ENCODE measurements at regions not wholly inside any gene's neighbourhood (a gene's known extent, or its start where the extent isn't known, plus 50 kb on each side); places are given as distances from the start of the nearest gene placed in this dataset.

DNA sequence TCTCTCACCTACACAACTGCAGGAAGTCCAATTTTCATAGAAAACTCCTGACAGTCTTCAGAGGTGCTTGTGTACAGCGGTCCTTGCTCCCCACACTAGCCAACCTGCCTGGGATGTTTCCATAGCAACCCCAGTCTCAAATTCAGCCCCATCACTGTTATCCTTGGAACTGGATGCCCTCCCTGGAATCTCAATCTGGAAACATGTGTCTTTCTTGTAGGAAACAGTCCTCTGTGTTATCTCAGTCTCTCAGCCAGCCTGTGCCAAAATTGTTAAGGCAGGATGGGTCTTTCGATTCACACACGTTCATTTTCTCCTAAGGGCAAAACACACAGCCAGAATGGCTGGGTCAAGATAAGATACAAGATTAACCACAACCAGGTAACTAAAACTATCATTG is 295.5 kb upstream of the RND3 start:
- ChIA-PET CTCF (no interaction called here), POLR2A (no interaction called here), RAD21 (ENCODE audit: low non-redundant PET in 1 of 2, low total read pairs in 2 of 2, uncharacterized antibody in 2 of 2, unreplicated experiment in 2 of 2) (no interaction called here)
- H2AFZ ChIP-seq (ENCODE audit: low read depth, low read length, poor library complexity, severe bottlenecking) = no peak overlapping the region
- no peak overlapping the region for H3K9ac ChIP-seq (ENCODE audit: low read length)
- no peaks in the 10 kb centered on the region for H3K36me3 ChIP-seq (ENCODE audit: control insufficient read depth in 1 of 2, insufficient read depth in 2 of 2, low read length in 2 of 2)
- intact Hi-C loops (cut with micrococcal nuclease) = no loop called here
- no peak overlapping the region for H3K4me3 ChIP-seq (replicated peaks in 1 of 2; ENCODE audit: low read depth in 1 of 2, low read length in 2 of 2)
- TF ChIP-seq TCF7L2 (IDR thresholded peaks at IDR 0.05; ENCODE audit: borderline replicate concordance, extremely low read depth, insufficient read depth, insufficient read length) = no peak
- no peak for TF ChIP-seq ATF3 (IDR thresholded peaks at IDR 0.05)
- no peak for TF ChIP-seq EGR1 (IDR thresholded peaks at IDR 0.05; ENCODE audit: low read depth)
- no peak for TF ChIP-seq ZFX (IDR thresholded peaks at IDR 0.05)
- no peak for TF ChIP-seq EZH2phosphoT487 (IDR thresholded peaks at IDR 0.05; ENCODE audit: borderline replicate concordance)
- TF ChIP-seq POLR2A (IDR thresholded peaks at IDR 0.05; ENCODE audit: borderline replicate concordance, extremely low read depth, insufficient read depth, insufficient read length) = no peak
- TF ChIP-seq REST (IDR thresholded peaks at IDR 0.05; ENCODE audit: low read depth) = no peak
- TF ChIP-seq SRF (IDR thresholded peaks at IDR 0.05; ENCODE audit: low read depth) = no peak
- no peak for TF ChIP-seq SP1 (IDR thresholded peaks at IDR 0.05; ENCODE audit: low read depth)
- no peak for TF ChIP-seq JUND (IDR thresholded peaks at IDR 0.05)
- TF ChIP-seq CTCF (IDR thresholded peaks at IDR 0.05 in 2 of 3, conservative IDR thresholded peaks at IDR 0.05 in 1 of 3; ENCODE audit: borderline replicate concordance in 1 of 3, insufficient read depth in 1 of 3, low read depth in 2 of 3, low read length in 2 of 3) = no peak
- no peak overlapping the region for H3K27ac ChIP-seq (ENCODE audit: low read depth, low read length)
- H3K9me3 ChIP-seq (ENCODE audit: control insufficient read depth in 1 of 2, insufficient read depth in 1 of 2, low read depth in 1 of 2, low read length in 2 of 2) = no peaks in the 10 kb centered on the region
- no peaks in the 10 kb centered on the region for H3K27me3 ChIP-seq (ENCODE audit: insufficient read depth, low read length)
- no peaks in the 10 kb centered on the region for H3K79me2 ChIP-seq (ENCODE audit: insufficient read depth, low read length)
- BruUV-seq (replicated peaks) = no TSS peak
- H3K4me2 ChIP-seq (ENCODE audit: low read length) = no peak overlapping the region
- ATAC-seq (no peak), DNase-seq (ENCODE audit: low read depth, low spot score) (no peak)
- H3K9me2 ChIP-seq (ENCODE audit: insufficient read depth) = no peaks in the 10 kb centered on the region
- H3K4me1 ChIP-seq (ENCODE audit: control insufficient read depth in 1 of 2, insufficient read depth in 2 of 2, low read length in 2 of 2) = no peaks in the 10 kb centered on the region
- no peaks in the 10 kb centered on the region for H4K20me1 ChIP-seq (ENCODE audit: insufficient read depth)
